BLaER1 treated with 17β-estradiol and CSF1 and Interleukin-3, amounts not matched to agents 10 nM and 100 nM (cell line): ENCODE measurements at regions not wholly inside any gene's neighbourhood (a gene's known extent, or its start where the extent isn't known, plus 50 kb on each side); places are given as distances from the start of the nearest gene placed in this dataset.

Source experiments
- H3K27ac ChIP-seq, 11 experiments: shearing (Covaris generic); formaldehyde crosslinking; 2 replicates each; pipeline ENCODE4 v1.8.1; 2022
- H3K27me3 ChIP-seq, 11 experiments: shearing (Covaris generic); formaldehyde crosslinking; 2 replicates each; pipeline ENCODE4 v1.8.1; 2022
- H3K36me3 ChIP-seq, 11 experiments: shearing (Covaris generic); formaldehyde crosslinking; 2 replicates each; pipeline ENCODE4 v1.8.1; 2022
- H3K4me1 ChIP-seq, 10 experiments: shearing (Covaris generic); formaldehyde crosslinking; 2 replicates each; pipeline ENCODE4 v1.8.1; 2022
- H3K4me2 ChIP-seq, 11 experiments: shearing (Covaris generic); formaldehyde crosslinking; 2 replicates each; pipeline ENCODE4 v1.8.1; 2022
- H3K4me3 ChIP-seq, 10 experiments: shearing (Covaris generic); formaldehyde crosslinking; 2 replicates each; pipeline ENCODE4 v1.8.1; 2022
- H3K9ac ChIP-seq, 11 experiments: shearing (Covaris generic); formaldehyde crosslinking; 2 replicates each; pipeline ENCODE4 v1.8.1; 2022
- H3K9me3 ChIP-seq, 11 experiments: shearing (Covaris generic); formaldehyde crosslinking; replicated peaks in 1 of 11; 2 replicates each; pipeline ENCODE4 v1.8.1; 2022
- H4K20me1 ChIP-seq, 11 experiments: shearing (Covaris generic); formaldehyde crosslinking; 2 replicates each; pipeline ENCODE4 v1.8.1; 2022
- Cebpa-rat ChIP-seq, 11 experiments: shearing (Covaris generic); IDR thresholded peaks; 2 replicates each; pipeline ENCODE4 v1.8.1; 2022

- no peak for TF ChIP-seq Cebpa-rat (IDR thresholded peaks at IDR 0.05)
These were observed 210.3 kb downstream of the MYCN start for GRCh38 chr2:16150456-16151280.

GRCh38 chr2:16149349-16150243 is 209.2 kb downstream of the MYCN start:
- Histone ChIP-seq H4K20me1 (no peaks in the 10 kb centered on the region), H3K4me3 (no peak overlapping the region), H3K9ac (no peak overlapping the region), H3K27me3 (no peaks in the 10 kb centered on the region), H3K36me3 (no peaks in the 10 kb centered on the region), H3K4me2 (no peak overlapping the region), H3K4me1 (no peaks in the 10 kb centered on the region), H3K9me3 (0 out of 22 replicates have a peak, but pooled peaks cover 0 to 4% (median 0%) of the 10 kb centered on the region in 11 experiments), H3K27ac (no peak overlapping the region)
- no peak for TF ChIP-seq Cebpa-rat (IDR thresholded peaks at IDR 0.05)

More at GRCh38 chr2:16150456-16151280, 210.3 kb downstream of the MYCN start:
- no peaks in the 10 kb centered on the region for H3K27me3 ChIP-seq
- 0 out of 22 replicates have a peak, but pooled peaks cover 0 to 4% (median 0%) of the 10 kb centered on the region in 11 experiments for H3K9me3 ChIP-seq
- H3K4me2 ChIP-seq = no peak overlapping the region
- H3K4me1 ChIP-seq = no peaks in the 10 kb centered on the region
- H3K4me3 ChIP-seq = no peak overlapping the region
- H4K20me1 ChIP-seq = no peaks in the 10 kb centered on the region
- no peaks in the 10 kb centered on the region for H3K36me3 ChIP-seq
- no peak overlapping the region for H3K9ac ChIP-seq
- H3K27ac ChIP-seq = no peak overlapping the region

GRCh38 chr2:16148632-16149348 is 208.4 kb downstream of the MYCN start:
- no peak for TF ChIP-seq Cebpa-rat (IDR thresholded peaks at IDR 0.05)
- Histone ChIP-seq H3K9ac (no peak overlapping the region), H3K27ac (no peak overlapping the region)

GRCh38 chr2:16142383-16143361 is 202.3 kb downstream of the MYCN start:
- Histone ChIP-seq H3K27ac (no peak overlapping the region), H3K9ac (no peak overlapping the region), H3K9me3 (no peaks in the 10 kb centered on the region), H4K20me1 (no peaks in the 10 kb centered on the region), H3K36me3 (no peaks in the 10 kb centered on the region), H3K27me3 (no peaks in the 10 kb centered on the region), H3K4me3 (no peak overlapping the region), H3K4me1 (no peaks in the 10 kb centered on the region), H3K4me2 (no peak overlapping the region)
- no peak for TF ChIP-seq Cebpa-rat (IDR thresholded peaks at IDR 0.05)

More at GRCh38 chr2:16148632-16149348, 208.4 kb downstream of the MYCN start:
- no peak overlapping the region for H3K4me3 ChIP-seq
- H3K9me3 ChIP-seq = 0 out of 22 replicates have a peak, but pooled peaks cover 0 to 4% (median 0%) of the 10 kb centered on the region in 11 experiments
- H3K27me3 ChIP-seq = no peaks in the 10 kb centered on the region
- H3K36me3 ChIP-seq = no peaks in the 10 kb centered on the region
- H3K4me1 ChIP-seq = no peaks in the 10 kb centered on the region
- no peaks in the 10 kb centered on the region for H4K20me1 ChIP-seq
- H3K4me2 ChIP-seq = no peak overlapping the region

GRCh38 chr2:16141641-16141921 is 201.2 kb downstream of the MYCN start:
- Histone ChIP-seq H3K36me3 (no peaks in the 10 kb centered on the region), H3K4me3 (no peak overlapping the region), H3K9ac (no peak overlapping the region), H3K9me3 (peaks cover 0 to under 1% (median 0%) of the 10 kb centered on the region in 11 experiments; a peak in 1 of 22 replicates), H4K20me1 (no peaks in the 10 kb centered on the region), H3K4me1 (no peaks in the 10 kb centered on the region), H3K4me2 (no peak overlapping the region), H3K27me3 (no peaks in the 10 kb centered on the region), H3K27ac (no peak overlapping the region)
- no peak for TF ChIP-seq Cebpa-rat (IDR thresholded peaks at IDR 0.05)

GRCh38 chr2:16140771-16141640 is 200.7 kb downstream of the MYCN start:
- peaks cover 0 to 7% (median 4%) of the 10 kb centered on the region in 11 experiments; a peak in 2 of 22 replicates for H3K9me3 ChIP-seq
- no peak for TF ChIP-seq Cebpa-rat (IDR thresholded peaks at IDR 0.05)

GRCh38 chr2:16139663-16140615 is 199.6 kb downstream of the MYCN start:
- Histone ChIP-seq H4K20me1 (no peaks in the 10 kb centered on the region), H3K27me3 (no peaks in the 10 kb centered on the region), H3K27ac (no peak overlapping the region), H3K4me2 (no peak overlapping the region), H3K36me3 (no peaks in the 10 kb centered on the region), H3K4me3 (no peak overlapping the region), H3K9ac (no peak overlapping the region), H3K9me3 (peaks cover 0 to 12% (median 7%) of the 10 kb centered on the region in 11 experiments; a peak in 3 of 22 replicates), H3K4me1 (no peaks in the 10 kb centered on the region)
- TF ChIP-seq Cebpa-rat (IDR thresholded peaks at IDR 0.05) = no peak

More at GRCh38 chr2:16140771-16141640, 200.7 kb downstream of the MYCN start:
- no peak overlapping the region for H3K9ac ChIP-seq
- H3K4me3 ChIP-seq = no peak overlapping the region
- no peak overlapping the region for H3K27ac ChIP-seq
- H4K20me1 ChIP-seq = no peaks in the 10 kb centered on the region
- no peaks in the 10 kb centered on the region for H3K27me3 ChIP-seq
- no peaks in the 10 kb centered on the region for H3K36me3 ChIP-seq
- no peak overlapping the region for H3K4me2 ChIP-seq
- no peaks in the 10 kb centered on the region for H3K4me1 ChIP-seq
